Breast epithelium (tissue), 4 donors: ENCODE measurements at regions not wholly inside any gene's neighbourhood (a gene's known extent, or its start where the extent isn't known, plus 50 kb on each side); places are given as distances from the start of the nearest gene placed in this dataset.

ENCODE experiments used
- DNase-seq, 2 donors: peaks; one replicate each; pipeline ENCODE4 v3.0.0-alpha.2; 2019; ENCODE audit warnings: low spot score in 2 of 2
- H3K27ac ChIP-seq, 2 donors: fragments of 200-600 bp; sonication (generic) in 1 of 2; one replicate each; pipeline ENCODE4 v1.5.1; 2016 to 2019; ENCODE audit warnings: mild to moderate bottlenecking in 1 of 2
- H3K27me3 ChIP-seq, 2 donors: fragments of 200-600 bp; sonication (generic) in 1 of 2; one replicate each; pipeline versions ENCODE4 v1.5.1 to v1.6.0; 2017 to 2019; ENCODE audit warnings: control low read depth in 1 of 2, mild to moderate bottlenecking in 1 of 2
- H3K36me3 ChIP-seq: fragments of 200-600 bp; one replicate; pipeline ENCODE4 v1.5.1; 2019
- H3K4me1 ChIP-seq, 2 donors: fragments of 200-600 bp; sonication (generic); one replicate each; pipeline ENCODE4 v1.5.1; 2016 to 2019; ENCODE audit warnings: control low read depth in 1 of 2
- H3K4me3 ChIP-seq, 3 donors: fragments of 200-600 bp; sonication (generic); 1 replicate in 2 of 3; 2 replicates in 1 of 3; pipeline ENCODE4 v1.5.1; 2016 to 2019; ENCODE audit warnings: mild to moderate bottlenecking in 3 of 3, moderate library complexity in 2 of 3
- H3K9me3 ChIP-seq, 2 donors: fragments of 200-600 bp; sonication (generic) in 1 of 2; one replicate each; pipeline ENCODE4 v1.5.1; 2016 to 2019; ENCODE audit warnings: control low read depth in 1 of 2
- POLR2A ChIP-seq: fragments of 450-650 bp; IDR thresholded peaks from one replicate; pipeline ENCODE4 v1.6.1; 2016; ENCODE audit warnings: antibody characterized with exemption, mild to moderate bottlenecking, moderate library complexity
- POLR2AphosphoS5 ChIP-seq, 3 donors: sonication (generic); formaldehyde crosslinking; IDR thresholded peaks; one replicate each; pipeline ENCODE4 v1.6.1; 2017; ENCODE audit warnings: antibody characterized with exemption in 3 of 3
- intact Hi-C: fragments of 100-400 bp; cut with DNase I; formaldehyde crosslinking; loops from one replicate; pipeline ENCODE4 v1.15.1; 2023; ENCODE audit warnings: low total_unique reads
- TF ChIP-seq, protein P1 (sequence below), 3 donors: fragments of 450-650 bp; IDR thresholded peaks; one replicate each; pipeline ENCODE4 v1.5.1; 2016 to 2017; ENCODE audit warnings: antibody characterized with exemption in 3 of 3, mild to moderate bottlenecking in 3 of 3, moderate library complexity in 3 of 3

GRCh38 chr4:138105331-138105730 lies 136.8 kb downstream of the SLC7A11 start:
- Histone ChIP-seq H3K27me3 (no peaks in the 10 kb centered on the region), H3K4me3 (no peak overlapping the region)

GRCh38 chr4:138104284-138104680 lies 137.9 kb downstream of the SLC7A11 start:
- H3K4me3 ChIP-seq: no peak overlapping the region
- H3K9me3 ChIP-seq: no peaks in the 10 kb centered on the region
- no peak overlapping the region for H3K27ac ChIP-seq
- no peaks in the 10 kb centered on the region for H3K4me1 ChIP-seq
- H3K27me3 ChIP-seq: no peaks in the 10 kb centered on the region
- TF ChIP-seq POLR2AphosphoS5 (IDR thresholded peaks at IDR 0.05) (no peak), POLR2A (no peak)
- TF ChIP-seq, protein P1, sequence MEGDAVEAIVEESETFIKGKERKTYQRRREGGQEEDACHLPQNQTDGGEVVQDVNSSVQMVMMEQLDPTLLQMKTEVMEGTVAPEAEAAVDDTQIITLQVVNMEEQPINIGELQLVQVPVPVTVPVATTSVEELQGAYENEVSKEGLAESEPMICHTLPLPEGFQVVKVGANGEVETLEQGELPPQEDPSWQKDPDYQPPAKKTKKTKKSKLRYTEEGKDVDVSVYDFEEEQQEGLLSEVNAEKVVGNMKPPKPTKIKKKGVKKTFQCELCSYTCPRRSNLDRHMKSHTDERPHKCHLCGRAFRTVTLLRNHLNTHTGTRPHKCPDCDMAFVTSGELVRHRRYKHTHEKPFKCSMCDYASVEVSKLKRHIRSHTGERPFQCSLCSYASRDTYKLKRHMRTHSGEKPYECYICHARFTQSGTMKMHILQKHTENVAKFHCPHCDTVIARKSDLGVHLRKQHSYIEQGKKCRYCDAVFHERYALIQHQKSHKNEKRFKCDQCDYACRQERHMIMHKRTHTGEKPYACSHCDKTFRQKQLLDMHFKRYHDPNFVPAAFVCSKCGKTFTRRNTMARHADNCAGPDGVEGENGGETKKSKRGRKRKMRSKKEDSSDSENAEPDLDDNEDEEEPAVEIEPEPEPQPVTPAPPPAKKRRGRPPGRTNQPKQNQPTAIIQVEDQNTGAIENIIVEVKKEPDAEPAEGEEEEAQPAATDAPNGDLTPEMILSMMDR (IDR thresholded peaks at IDR 0.05): no peak
- DNase-seq: no peak
- H3K36me3 ChIP-seq: no peaks in the 10 kb centered on the region
- intact Hi-C loops: no loop called here

More at GRCh38 chr4:138105331-138105730, 136.8 kb downstream of the SLC7A11 start:
- no peaks in the 10 kb centered on the region for H3K4me1 ChIP-seq
- intact Hi-C loops: no loop called here
- H3K9me3 ChIP-seq: no peaks in the 10 kb centered on the region
- TF ChIP-seq POLR2AphosphoS5 (IDR thresholded peaks at IDR 0.05) (no peak), POLR2A (no peak)
- TF ChIP-seq, protein P1 (IDR thresholded peaks at IDR 0.05): no peak
- no peak for DNase-seq
- H3K27ac ChIP-seq: no peak overlapping the region
- no peaks in the 10 kb centered on the region for H3K36me3 ChIP-seq

GRCh38 chr4:138103597-138104283 lies 138.4 kb downstream of the SLC7A11 start:
- Histone ChIP-seq H3K27ac (no peak overlapping the region), H3K9me3 (no peaks in the 10 kb centered on the region), H3K36me3 (no peaks in the 10 kb centered on the region), H3K4me3 (no peak overlapping the region), H3K4me1 (no peaks in the 10 kb centered on the region), H3K27me3 (no peaks in the 10 kb centered on the region)
- no peak for TF ChIP-seq POLR2A
- TF ChIP-seq, protein P1 (IDR thresholded peaks at IDR 0.05): no peak
- no peak for TF ChIP-seq POLR2AphosphoS5 (IDR thresholded peaks at IDR 0.05)
- intact Hi-C loops: no loop called here
- no peak for DNase-seq

GRCh38 chr4:138099385-138099784 lies 142.8 kb downstream of the SLC7A11 start:
- Histone ChIP-seq H3K4me1 (no peaks in the 10 kb centered on the region), H3K27me3 (no peaks in the 10 kb centered on the region), H3K36me3 (no peaks in the 10 kb centered on the region), H3K4me3 (no peak overlapping the region), H3K27ac (no peak overlapping the region), H3K9me3 (no peaks in the 10 kb centered on the region)
- intact Hi-C loops: no loop called here
- DNase-seq: no peak
- TF ChIP-seq, protein P1 (IDR thresholded peaks at IDR 0.05): no peak
- no peak for TF ChIP-seq POLR2A
- TF ChIP-seq POLR2AphosphoS5 (IDR thresholded peaks at IDR 0.05): no peak

DNA sequence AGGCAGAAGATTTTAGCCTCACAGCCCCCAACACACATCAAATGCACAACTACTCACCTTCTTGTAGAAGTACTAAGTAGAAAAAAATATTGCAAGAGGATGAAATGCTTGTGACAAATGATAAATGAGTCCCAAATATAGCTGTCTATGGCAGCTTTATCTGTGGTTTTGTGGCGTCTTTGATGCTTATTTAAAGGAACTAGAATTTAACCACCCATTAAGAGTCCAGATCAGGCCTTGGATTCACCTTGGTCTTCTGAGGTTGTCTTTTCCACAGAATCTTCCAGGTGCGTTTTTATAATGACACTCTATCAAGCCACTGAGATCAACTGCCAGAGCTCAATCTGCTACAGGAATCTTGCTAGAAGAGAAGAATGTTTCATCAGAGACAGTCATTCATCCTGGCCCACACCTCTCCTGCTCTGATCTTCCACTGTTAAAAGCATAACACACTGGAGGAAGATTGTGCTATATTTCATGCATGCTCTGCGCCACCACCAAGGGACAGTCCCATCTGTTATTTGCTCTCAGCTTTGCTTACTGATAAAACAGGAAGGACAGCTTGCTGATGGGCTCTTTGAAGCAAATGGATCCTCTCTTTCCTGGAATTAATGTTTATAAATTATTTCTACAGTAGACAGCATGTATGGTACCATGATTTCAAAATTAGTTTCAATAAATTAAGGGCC lies 144.1 kb downstream of the SLC7A11 start:
- H3K36me3 ChIP-seq: no peaks in the 10 kb centered on the region

More for the DNA sequence above, 144.1 kb downstream of the SLC7A11 start:
- Histone ChIP-seq H3K4me1 (no peaks in the 10 kb centered on the region), H3K4me3 (no peak overlapping the region), H3K27ac (no peak overlapping the region), H3K27me3 (no peaks in the 10 kb centered on the region), H3K9me3 (no peaks in the 10 kb centered on the region)
- DNase-seq: no peak
- no peak for TF ChIP-seq POLR2A
- TF ChIP-seq, protein P1 (IDR thresholded peaks at IDR 0.05): no peak
- TF ChIP-seq POLR2AphosphoS5 (IDR thresholded peaks at IDR 0.05): no peak
- intact Hi-C loops: no loop called here
